HT-29 (cell line): ENCODE measurements at regions not wholly inside any gene's neighbourhood (a gene's known extent, or its start where the extent isn't known, plus 50 kb on each side); places are given as distances from the start of the nearest gene placed in this dataset.
"Not testable (repeated sequence)": the region's sequence is repeated elsewhere in the genome, so short reads cannot be mapped to it uniquely, and the experiment has no call there.

Experiments
- DNase-seq: peaks from one replicate; pipeline ENCODE4 v3.0.0-alpha.2; 2015; ENCODE audit warnings: low spot score

GRCh38 chrX:129084291-129084690 lies 439.0 kb downstream of the SMARCA1 start:
- DNase-seq, result not testable (repeated sequence)

GRCh38 chrX:129077424-129078170 lies 445.7 kb downstream of the SMARCA1 start:
- no peak for DNase-seq

DNA sequence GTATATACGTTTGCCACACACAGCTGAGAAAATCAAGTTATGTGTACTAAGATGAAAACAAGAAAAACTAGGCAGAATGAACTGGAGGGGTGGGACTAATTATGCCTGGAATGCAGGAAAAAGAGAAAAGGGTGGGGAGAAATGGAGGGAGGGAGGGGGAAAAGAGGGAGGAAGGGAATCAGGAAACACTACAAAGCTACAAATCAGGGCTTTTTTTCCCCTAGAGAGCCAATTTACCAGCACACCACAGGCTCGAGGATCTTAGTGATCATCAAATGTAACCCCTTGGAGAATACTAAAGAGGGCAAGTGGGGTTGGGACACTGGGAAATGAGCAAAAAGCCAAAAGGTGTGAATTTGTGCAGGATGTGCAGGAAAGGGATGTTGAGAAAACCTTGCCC lies 451.9 kb downstream of the SMARCA1 start:
- DNase-seq, result peak; percentile 45

DNA sequence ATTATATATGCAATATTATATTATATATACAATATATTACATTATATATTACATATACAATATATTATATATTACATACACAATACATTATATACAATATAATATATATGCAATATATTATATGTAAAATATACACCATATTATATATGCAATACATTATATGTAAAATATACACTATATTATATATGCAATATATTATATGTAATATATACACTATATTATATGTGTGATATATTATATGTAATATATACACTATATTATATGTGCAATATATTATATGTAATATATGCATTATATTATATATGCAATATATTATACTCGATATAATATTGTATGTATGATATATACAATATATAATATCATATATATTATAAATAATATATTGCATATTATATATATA lies 457.4 kb downstream of the SMARCA1 start:
- DNase-seq, result no peak

DNA sequence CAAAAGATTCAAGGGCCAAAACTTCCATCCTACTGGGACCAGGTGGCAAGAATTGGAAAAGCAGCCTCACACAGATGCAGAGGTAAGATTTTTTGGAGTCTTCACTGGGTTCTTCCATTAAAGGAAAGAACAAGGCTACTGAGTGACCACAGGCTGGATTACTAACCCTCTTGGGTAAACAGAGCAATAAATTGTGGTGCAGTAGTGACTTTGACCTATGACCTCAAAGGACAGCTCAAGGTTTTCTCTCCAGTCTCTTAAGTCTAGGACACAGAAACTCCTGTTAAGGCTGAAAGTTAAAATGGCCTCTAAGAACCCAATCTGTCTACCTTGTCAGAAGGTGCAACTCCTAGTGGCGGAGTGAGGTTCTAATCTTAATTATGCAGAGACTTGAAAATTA lies 464.9 kb downstream of the SMARCA1 start:
- DNase-seq, result peak; percentile 32

GRCh38 chrX:129043138-129043537 lies 480.2 kb downstream of the SMARCA1 start:
- no peak for DNase-seq

DNA sequence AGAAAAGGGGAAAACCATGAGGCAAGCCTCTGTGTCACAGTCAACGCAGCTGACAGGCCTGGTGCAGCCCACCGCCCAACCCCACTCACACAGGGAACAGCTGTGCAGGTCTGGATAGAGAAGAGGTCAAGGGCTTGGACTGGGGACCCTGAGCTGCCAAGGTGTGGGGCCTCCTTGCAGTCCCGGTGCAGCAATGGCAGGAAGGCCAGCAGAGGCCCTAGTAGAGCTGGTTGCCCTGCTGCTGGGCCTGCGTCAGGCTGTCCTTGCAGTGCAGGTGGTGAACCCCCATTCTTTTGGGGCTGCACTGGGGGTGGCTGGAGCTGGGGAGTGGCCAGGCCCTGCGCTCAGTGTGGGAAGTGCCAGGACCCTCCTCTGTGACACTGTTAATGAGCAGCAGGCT lies 482.0 kb downstream of the SMARCA1 start:
- no peak for DNase-seq

DNA sequence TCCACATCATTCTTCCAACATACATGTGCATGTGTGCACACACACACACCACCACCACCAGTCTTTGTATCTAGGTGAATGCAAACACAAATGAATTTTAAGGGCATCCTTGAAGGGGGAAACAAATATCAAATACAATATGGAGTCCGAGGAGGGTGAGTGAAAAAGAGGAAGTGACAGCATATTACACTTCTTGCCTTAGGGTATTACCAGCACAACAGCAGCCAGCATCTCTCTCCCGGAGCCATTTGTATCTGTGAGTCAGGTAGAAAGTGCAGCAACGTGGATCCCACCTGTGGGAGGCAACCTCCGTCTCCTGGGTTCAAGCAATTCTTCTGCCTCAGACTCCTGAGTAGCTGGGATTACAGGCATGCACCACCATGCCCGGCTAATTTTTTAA lies 483.2 kb downstream of the SMARCA1 start:
- no peak for DNase-seq

DNA sequence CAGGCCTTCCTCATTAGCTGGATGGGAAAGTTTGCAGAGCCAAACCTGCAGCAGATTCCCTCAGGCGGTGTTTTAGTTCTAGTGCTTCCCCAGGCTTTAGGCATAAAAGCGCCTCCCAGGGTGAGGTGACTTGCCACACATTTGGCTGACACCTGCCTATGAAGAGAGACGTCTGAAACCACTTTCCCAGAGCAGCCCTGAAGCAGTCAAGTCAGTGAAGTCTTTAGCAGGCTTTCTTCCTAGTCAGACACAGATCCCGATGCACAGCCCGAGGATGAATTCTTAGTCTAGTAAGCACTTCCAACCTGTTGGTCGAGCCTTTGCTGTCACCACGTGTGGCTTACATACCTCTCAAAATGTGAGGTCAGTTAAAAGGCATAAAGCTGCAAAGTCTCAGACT lies 484.1 kb downstream of the SMARCA1 start:
- DNase-seq, result no peak

- peak; percentile 2 for DNase-seq
Observed at GRCh38 chrX:129037389-129037788, 485.9 kb downstream of the SMARCA1 start.

DNA sequence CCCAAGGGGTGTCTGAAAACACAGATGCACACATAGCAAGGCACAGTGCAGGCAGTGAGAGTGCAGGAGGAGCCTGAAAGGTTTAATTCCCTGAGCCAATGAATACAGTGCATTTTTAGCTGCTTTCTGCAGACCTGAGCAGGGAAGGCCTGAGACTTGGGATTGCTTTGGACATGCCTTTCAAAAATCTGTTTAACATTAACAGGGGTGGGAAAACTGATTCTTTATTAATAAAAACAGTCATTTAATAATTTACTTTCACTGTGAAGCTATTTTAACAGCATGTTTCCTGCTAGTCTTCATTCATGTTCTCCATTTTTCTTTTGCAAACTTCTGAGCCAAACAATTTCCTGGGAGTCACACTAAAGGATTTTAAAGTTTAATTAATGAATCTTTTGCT lies 488.1 kb downstream of the SMARCA1 start:
- no peak for DNase-seq

GRCh38 chrX:129034196-129034595 lies 489.1 kb downstream of the SMARCA1 start:
- DNase-seq, result no peak

- DNase-seq, result no peak
Observed at GRCh38 chrX:129026202-129026601, 497.1 kb downstream of the SMARCA1 start.

DNA sequence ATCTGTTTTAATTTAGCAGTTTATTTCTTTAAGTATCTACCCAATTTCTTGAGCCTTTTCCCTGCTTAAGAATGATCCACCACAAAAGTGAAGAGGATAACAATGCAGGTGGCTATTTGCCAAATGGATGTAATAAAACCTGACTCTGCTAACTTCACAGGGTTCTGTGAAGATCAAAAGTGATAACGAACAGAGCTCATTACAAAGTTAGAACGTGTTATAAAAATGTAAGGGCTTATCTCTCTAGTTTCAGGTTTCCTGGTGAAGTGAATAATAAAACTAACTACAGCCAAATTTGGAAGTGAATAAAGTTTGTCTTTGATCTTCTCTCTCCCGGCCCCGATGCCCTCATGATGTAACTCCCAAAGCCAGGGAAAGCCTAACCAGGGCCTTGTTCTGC lies 497.9 kb downstream of the SMARCA1 start:
- peak; percentile 19 for DNase-seq

DNA sequence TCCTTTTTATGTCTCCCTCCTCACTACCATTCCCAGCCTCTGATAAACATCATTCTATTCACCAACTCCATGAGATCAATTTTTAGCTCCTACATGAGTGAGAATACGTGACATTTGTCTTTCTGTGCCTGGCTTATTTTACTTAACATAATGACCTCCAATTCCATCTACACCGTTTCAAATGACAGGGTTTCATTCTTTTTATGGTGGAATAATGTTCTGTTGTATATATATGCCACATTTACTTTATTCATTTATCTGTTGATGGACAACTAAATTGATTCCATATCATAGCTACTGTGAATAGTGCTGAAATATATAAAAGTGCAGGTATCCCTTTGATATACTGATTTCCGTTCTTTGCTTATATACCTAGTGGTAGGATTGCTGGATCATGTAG lies 503.9 kb downstream of the SMARCA1 start:
- no peak for DNase-seq

DNA sequence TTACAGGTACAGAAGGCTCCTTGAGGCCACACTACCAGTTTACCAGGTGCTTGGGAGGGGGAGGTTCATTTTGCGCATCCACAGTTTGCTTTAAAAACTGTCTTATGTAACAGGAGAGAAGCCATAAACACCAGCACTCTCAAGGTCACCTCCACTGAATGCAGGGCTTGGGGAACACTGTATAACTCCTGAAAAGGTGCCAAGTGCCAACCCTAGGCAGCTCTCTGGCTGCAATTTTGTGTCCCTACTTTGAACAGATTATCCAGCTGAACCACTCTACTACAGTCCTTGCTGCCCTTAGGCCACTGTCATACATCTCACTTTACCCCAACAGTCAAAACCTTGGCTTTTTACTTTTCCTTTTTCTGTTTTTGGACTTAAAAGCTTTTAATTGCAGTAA lies 507.9 kb downstream of the SMARCA1 start:
- no peak for DNase-seq

DNA sequence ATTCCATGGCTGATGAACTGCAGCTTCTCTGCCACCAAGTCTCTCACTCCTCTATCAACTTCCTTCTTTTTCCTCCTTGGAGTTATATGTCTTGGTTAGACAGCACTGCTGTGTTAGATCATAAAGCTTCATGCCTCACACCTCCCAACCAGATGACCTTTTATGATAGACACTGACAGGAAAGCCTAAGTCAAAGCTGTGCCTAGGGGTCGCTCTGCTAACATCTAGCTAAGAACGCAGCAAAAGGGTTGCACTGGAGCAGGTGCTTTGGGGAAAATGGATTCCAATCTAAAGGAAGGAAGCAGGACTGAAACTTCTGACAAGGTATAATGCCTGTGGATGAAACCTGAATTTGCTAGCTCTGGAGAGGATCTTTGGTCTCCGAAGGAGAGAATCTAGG lies 509.7 kb downstream of the SMARCA1 start:
- DNase-seq, result peak; percentile 32

GRCh38 chrX:129007631-129008030 lies 515.7 kb downstream of the SMARCA1 start:
- no peak for DNase-seq

DNA sequence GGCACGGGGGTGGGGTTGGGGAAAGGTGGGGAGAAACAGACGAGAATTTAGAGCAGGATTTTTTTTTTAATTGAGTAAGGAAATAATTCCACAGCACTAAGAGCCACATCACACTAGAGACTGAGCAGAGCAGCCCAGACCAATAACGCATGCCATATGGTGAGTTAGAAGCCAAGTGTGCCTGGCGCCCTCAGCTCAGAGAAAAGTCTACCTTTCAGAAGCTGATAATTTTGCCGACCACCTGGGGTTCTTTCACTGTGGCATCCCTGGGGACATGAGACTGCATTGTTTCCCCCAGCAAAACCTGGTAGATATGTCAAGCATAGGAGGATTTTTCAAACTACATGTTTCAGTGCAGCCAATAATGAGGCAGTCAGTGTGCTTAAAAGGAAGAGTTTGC lies 516.8 kb downstream of the SMARCA1 start:
- no peak for DNase-seq

DNA sequence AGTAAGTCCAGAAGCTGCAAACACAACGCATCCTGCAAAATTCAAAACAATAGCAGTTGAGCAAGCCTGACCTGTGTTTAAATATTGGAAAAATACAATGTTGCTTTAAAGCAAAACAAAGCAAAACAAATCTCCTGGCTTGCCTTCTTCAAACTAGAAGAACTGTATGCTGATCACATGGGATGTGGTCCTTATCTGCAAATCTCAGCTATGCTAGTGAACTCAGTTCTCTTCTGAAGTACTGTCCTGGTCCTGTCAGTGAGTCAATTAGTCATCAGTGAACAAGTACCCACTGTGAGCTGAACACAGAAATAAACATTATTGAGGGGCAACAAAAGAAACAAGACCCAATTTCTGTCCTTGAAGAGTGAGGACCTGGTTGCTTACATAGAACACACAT lies 522.5 kb downstream of the SMARCA1 start:
- no peak for DNase-seq

GRCh38 chrX:129000018-129000417 lies 523.3 kb downstream of the SMARCA1 start:
- no peak for DNase-seq

- no peak for DNase-seq
Observed at GRCh38 chrX:128992107-128992971, 531.0 kb downstream of the SMARCA1 start.

DNA sequence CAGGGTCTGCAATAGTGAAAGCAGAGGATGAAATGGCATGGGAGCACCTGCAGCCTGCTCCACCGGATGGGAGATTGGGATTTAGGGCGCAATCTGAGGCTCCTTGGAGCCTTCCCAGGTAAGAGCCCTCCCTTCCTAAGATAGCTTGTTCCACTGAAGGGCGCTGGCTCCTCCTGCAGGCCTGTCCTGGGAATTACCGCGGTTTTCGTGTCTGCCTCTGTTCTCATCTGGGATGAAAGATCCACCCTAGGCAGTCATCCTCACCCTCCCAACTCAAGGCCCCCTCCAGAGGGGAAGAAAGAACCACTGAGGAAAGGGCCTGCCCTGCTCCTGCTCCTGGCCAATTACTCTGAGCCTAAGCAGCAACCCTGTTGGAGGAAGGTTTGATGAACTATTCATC lies 547.5 kb downstream of the SMARCA1 start:
- peak; percentile 72 for DNase-seq
